ENCODE measurements at regions not wholly inside any gene's neighbourhood (a gene's known extent, or its start where the extent isn't known, plus 50 kb on each side); places are given as distances from the start of the nearest gene placed in this dataset.

- TF ChIP-seq GATA2 (IDR thresholded peaks at IDR 0.05; ENCODE audit: low read depth, low read length) (no peak), GATA3 (IDR thresholded peaks at IDR 0.05; ENCODE audit: low read depth, low read length) (no peak)
Measured at GRCh38 chr2:81942876-81943275, 1638.3 kb upstream of the LRRTM1 start.

Data from SH-SY5Y (cell line).